ENCODE measurements at regions not wholly inside any gene's neighbourhood (a gene's known extent, or its start where the extent isn't known, plus 50 kb on each side); places are given as distances from the start of the nearest gene placed in this dataset.

GRCh38 chrX:7334253-7334935, 186.4 kb upstream of the PUDP start:
- no peak for DNase-seq
- Histone ChIP-seq H3K9me3 (no peaks in the 10 kb centered on the region), H3K27ac (no peak overlapping the region), H3K4me1 (no peaks in the 10 kb centered on the region), H3K27me3 (no peaks in the 10 kb centered on the region), H3K4me3 (no peak overlapping the region), H3K36me3 (no peaks in the 10 kb centered on the region)
- FAIRE-seq, result no peak
- WGBS, 2 donors, result 90 to 94% methylated on average over 5 of the region's 5 CpGs
- no peak for TF ChIP-seq CTCF (IDR thresholded peaks at IDR 0.05)
- intact Hi-C loops (cut with DNase I), result no loop called here
- ATAC-seq, result no peak

- no peak overlapping the region for H3K27ac ChIP-seq
- intact Hi-C loops (cut with DNase I), result no loop called here
- ATAC-seq, result peak in 3 of 4 donors; percentile 48 to 64 (median 50)
These were observed 183.2 kb upstream of the PUDP start for GRCh38 chrX:7330971-7331746.

GRCh38 chrX:7330556-7330955, 182.6 kb upstream of the PUDP start:
- TF ChIP-seq CTCF (IDR thresholded peaks at IDR 0.05), result no peak
- Histone ChIP-seq H3K9me3 (no peaks in the 10 kb centered on the region), H3K4me3 (no peak overlapping the region), H3K4me1 (no peaks in the 10 kb centered on the region), H3K27ac (no peak overlapping the region), H3K36me3 (no peaks in the 10 kb centered on the region), H3K27me3 (no peaks in the 10 kb centered on the region)
- intact Hi-C loops (cut with DNase I), result no loop called here
- FAIRE-seq (no peak), ATAC-seq (no peak), DNase-seq (no peak)

More at GRCh38 chrX:7330971-7331746, 183.2 kb upstream of the PUDP start:
- WGBS, 2 donors, result 83 to 86% methylated on average over 11 of the region's 11 CpGs
- Histone ChIP-seq H3K9me3 (no peaks in the 10 kb centered on the region), H3K36me3 (no peaks in the 10 kb centered on the region), H3K4me3 (no peak overlapping the region), H3K27me3 (no peaks in the 10 kb centered on the region), H3K4me1 (no peaks in the 10 kb centered on the region)
- FAIRE-seq (no peak), DNase-seq (no peak)
- TF ChIP-seq CTCF (IDR thresholded peaks at IDR 0.05), result no peak

GRCh38 chrX:7318661-7319060, 170.7 kb upstream of the PUDP start:
- FAIRE-seq, result no peak

More at GRCh38 chrX:7318661-7319060, 170.7 kb upstream of the PUDP start:
- 85 to 95% methylated on average over 2 of the region's 2 CpGs for WGBS, 2 donors
- TF ChIP-seq CTCF (IDR thresholded peaks at IDR 0.05), result no peak
- H3K36me3 ChIP-seq, result no peaks in the 10 kb centered on the region
- no peak for ATAC-seq
- no peak for DNase-seq
- H3K9me3 ChIP-seq, result no peaks in the 10 kb centered on the region
- intact Hi-C loops (cut with DNase I), result no loop called here
- no peak overlapping the region for H3K4me3 ChIP-seq
- H3K27ac ChIP-seq, result no peak overlapping the region
- H3K4me1 ChIP-seq, result no peaks in the 10 kb centered on the region
- H3K27me3 ChIP-seq, result no peaks in the 10 kb centered on the region
